ENCODE measurements at regions not wholly inside any gene's neighbourhood (a gene's known extent, or its start where the extent isn't known, plus 50 kb on each side); places are given as distances from the start of the nearest gene placed in this dataset.

DNA sequence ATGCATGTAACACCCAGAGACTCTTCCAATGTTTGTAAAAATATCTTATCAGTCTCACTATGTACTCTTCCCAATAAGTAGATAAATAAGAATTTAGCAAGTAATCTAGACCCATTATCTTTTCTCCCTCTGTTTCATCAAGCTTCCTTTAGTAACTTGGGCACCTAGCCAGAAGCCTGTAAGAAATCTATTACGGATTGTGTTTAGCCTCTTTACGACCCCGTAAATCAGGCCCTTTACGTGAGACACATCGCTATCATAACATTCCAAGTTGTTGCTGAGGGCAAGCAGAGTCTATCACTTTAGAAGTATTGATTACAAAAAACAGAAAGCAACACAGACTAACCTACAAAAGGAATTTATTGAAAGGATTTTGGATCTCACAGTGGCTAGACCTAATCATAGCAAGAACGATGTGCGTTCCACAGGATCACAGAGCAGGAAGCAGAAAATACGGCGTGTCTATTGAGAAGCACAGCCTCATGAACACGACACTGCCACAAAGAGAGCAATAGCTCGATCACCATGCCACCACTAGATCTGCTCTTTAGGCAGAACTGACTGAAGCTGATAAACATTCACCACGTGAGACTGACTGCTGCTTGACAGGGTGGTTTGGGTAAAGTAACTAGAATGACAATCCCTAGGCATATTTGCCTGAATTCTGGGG, 922.1 kb downstream of the AMY1C start:
- no peak for DNase-seq (ENCODE audit: low read depth)
- TF ChIP-seq, protein P1, sequence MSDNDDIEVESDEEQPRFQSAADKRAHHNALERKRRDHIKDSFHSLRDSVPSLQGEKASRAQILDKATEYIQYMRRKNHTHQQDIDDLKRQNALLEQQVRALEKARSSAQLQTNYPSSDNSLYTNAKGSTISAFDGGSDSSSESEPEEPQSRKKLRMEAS (IDR thresholded peaks at IDR 0.05; ENCODE audit: low read depth, low read length) = no peak
- no peak for TF ChIP-seq MYC (IDR thresholded peaks at IDR 0.05; ENCODE audit: low read depth, low read length)
- TF ChIP-seq POLR2A (IDR thresholded peaks at IDR 0.05; ENCODE audit: extremely low read depth, insufficient read length) = no peak
- TF ChIP-seq, protein P2, sequence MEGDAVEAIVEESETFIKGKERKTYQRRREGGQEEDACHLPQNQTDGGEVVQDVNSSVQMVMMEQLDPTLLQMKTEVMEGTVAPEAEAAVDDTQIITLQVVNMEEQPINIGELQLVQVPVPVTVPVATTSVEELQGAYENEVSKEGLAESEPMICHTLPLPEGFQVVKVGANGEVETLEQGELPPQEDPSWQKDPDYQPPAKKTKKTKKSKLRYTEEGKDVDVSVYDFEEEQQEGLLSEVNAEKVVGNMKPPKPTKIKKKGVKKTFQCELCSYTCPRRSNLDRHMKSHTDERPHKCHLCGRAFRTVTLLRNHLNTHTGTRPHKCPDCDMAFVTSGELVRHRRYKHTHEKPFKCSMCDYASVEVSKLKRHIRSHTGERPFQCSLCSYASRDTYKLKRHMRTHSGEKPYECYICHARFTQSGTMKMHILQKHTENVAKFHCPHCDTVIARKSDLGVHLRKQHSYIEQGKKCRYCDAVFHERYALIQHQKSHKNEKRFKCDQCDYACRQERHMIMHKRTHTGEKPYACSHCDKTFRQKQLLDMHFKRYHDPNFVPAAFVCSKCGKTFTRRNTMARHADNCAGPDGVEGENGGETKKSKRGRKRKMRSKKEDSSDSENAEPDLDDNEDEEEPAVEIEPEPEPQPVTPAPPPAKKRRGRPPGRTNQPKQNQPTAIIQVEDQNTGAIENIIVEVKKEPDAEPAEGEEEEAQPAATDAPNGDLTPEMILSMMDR (IDR thresholded peaks at IDR 0.05; ENCODE audit: low read depth, low read length) = no peak
- H3K4me3 ChIP-seq (ENCODE audit: low read depth, low read length) = no peak overlapping the region

DNA sequence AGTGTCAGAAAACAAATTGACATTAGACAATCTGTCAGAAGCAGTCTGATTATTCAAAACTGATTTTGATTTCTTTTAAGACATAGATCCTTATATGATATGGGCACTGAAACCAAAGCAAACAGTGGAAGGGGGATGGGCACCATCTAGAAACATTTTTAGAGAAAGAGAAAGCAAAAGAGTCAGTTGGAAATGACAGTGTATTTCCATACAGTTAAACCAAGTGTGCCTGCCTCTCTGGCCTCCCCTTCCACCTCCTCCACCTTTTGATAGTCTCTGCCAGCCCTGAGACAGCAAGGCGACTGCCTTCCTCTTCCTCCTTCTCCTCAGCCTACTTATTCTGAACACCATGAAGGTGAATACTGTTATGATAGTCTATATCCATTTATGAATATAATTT, 949.7 kb downstream of the AMY1C start:
- TF ChIP-seq POLR2A (IDR thresholded peaks at IDR 0.05; ENCODE audit: extremely low read depth, insufficient read length) = no peak
- TF ChIP-seq, protein P1 (IDR thresholded peaks at IDR 0.05; ENCODE audit: low read depth, low read length) = no peak
- TF ChIP-seq, protein P2 (IDR thresholded peaks at IDR 0.05; ENCODE audit: low read depth, low read length) = no peak
- no peak for TF ChIP-seq MYC (IDR thresholded peaks at IDR 0.05; ENCODE audit: low read depth, low read length)
- no peak for DNase-seq (ENCODE audit: low read depth)
- H3K4me3 ChIP-seq (ENCODE audit: low read depth, low read length) = no peak overlapping the region

DNA sequence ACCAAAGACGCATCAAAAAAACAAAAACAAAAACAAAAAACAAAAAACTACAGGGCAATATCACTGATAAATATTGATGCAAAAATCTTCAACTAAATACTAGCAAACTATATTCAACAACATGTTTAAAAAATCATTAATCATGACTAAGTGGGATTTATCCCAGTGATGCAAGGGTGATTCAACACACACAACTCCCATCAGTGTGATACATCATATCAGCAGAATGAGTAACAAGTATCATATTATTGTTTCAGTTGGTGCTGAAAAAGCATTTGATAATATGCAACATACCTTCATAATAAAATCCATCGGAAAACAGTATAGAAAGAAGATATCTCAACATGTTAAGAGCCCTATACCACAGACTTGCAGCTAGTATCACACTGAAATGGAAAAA, 953.0 kb downstream of the AMY1C start:
- H3K4me3 ChIP-seq (ENCODE audit: low read depth, low read length) = no peak overlapping the region
- DNase-seq (ENCODE audit: low read depth) = no peak
- no peak for TF ChIP-seq POLR2A (IDR thresholded peaks at IDR 0.05; ENCODE audit: extremely low read depth, insufficient read length)
- TF ChIP-seq, protein P2 (IDR thresholded peaks at IDR 0.05; ENCODE audit: low read depth, low read length) = no peak
- no peak for TF ChIP-seq MYC (IDR thresholded peaks at IDR 0.05; ENCODE audit: low read depth, low read length)
- TF ChIP-seq, protein P1 (IDR thresholded peaks at IDR 0.05; ENCODE audit: low read depth, low read length) = no peak

DNA sequence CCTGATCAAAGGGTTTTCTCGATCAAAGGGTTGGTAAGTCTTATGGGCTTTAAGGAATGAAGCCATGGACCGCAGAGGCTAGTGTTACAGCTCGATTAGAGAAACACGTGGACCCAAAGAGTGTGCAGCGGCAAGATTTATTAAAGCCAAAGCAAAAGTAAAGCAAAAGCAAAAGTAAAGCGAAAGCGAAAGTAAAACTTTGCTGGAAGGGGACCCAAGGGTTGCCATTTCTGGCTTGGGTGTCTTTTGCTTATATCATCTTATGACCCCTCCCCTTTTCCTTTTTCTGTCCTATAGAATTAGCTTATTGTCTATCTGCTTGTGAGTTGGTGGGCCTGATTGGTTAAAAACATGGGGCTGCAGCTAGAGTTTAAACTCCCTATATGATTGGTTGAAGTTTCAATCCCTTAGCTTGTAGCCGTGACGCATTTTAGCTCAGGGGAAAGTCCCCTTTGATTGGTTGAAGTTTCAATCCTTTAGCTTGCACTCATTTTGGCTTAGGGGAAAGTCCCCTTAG, 957.0 kb downstream of the AMY1C start:
- no peak for TF ChIP-seq MYC (IDR thresholded peaks at IDR 0.05; ENCODE audit: low read depth, low read length)
- TF ChIP-seq, protein P2 (IDR thresholded peaks at IDR 0.05; ENCODE audit: low read depth, low read length) = no peak
- TF ChIP-seq, protein P1 (IDR thresholded peaks at IDR 0.05; ENCODE audit: low read depth, low read length) = no peak
- no peak for TF ChIP-seq POLR2A (IDR thresholded peaks at IDR 0.05; ENCODE audit: extremely low read depth, insufficient read length)
- DNase-seq (ENCODE audit: low read depth) = peak; percentile 33
- no peak overlapping the region for H3K4me3 ChIP-seq (ENCODE audit: low read depth, low read length)

DNA sequence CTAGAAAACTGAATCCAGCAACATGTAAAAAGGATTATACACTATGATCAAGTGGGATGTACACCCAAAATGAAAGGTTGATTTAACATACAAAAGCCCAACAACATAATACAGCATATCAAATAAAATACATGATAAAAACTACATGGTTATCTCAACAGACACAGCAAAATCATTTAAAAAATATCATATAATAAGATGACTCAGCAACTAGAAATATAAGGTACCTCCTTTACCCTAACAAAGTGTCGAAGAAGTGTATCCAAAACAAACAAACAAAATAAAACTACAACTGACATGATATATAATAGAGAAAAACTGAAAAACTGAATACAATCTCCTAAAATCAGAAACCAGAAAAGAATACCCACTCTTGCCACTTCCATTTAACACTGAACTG, 969.1 kb downstream of the AMY1C start:
- TF ChIP-seq MYC (IDR thresholded peaks at IDR 0.05; ENCODE audit: low read depth, low read length) (no peak), POLR2A (IDR thresholded peaks at IDR 0.05; ENCODE audit: extremely low read depth, insufficient read length) (no peak)
- TF ChIP-seq, protein P1 (IDR thresholded peaks at IDR 0.05; ENCODE audit: low read depth, low read length) = no peak
- TF ChIP-seq, protein P2 (IDR thresholded peaks at IDR 0.05; ENCODE audit: low read depth, low read length) = no peak
- no peak overlapping the region for H3K4me3 ChIP-seq (ENCODE audit: low read depth, low read length)
- DNase-seq (ENCODE audit: low read depth) = no peak
